ENCODE measurements at regions not wholly inside any gene's neighbourhood (a gene's known extent, or its start where the extent isn't known, plus 50 kb on each side); places are given as distances from the start of the nearest gene placed in this dataset.

GRCh38 chr2:71889759-71890684, 257.6 kb downstream of the CYP26B1 start:
- H2AFZ ChIP-seq (ENCODE audit: low read length) = no peak overlapping the region
- H3K4me2 ChIP-seq (ENCODE audit: low read depth, low read length) = no peak overlapping the region
- in situ Hi-C loops (cut with HindIII; ENCODE audit: extremely low pct_ligation_motif_present, low pct_unique_long_range_greater_than_20kb) = no loop called here
- intact Hi-C loops (cut with micrococcal nuclease; ENCODE audit: unreplicated experiment) = no loop called here
- DNase-seq (ENCODE audit: low spot score) = no peak
- H3K4me1 ChIP-seq (ENCODE audit: insufficient read depth, low read length) = no peaks in the 10 kb centered on the region
- H3K27me3 ChIP-seq (ENCODE audit: control insufficient read depth in 1 of 2, insufficient read depth in 2 of 2, low read length in 2 of 2) = peaks cover 7 to 33% of the 10 kb centered on the region in 2 experiments; a peak in 4 of 5 replicates
- no peak overlapping the region for H3K9ac ChIP-seq (ENCODE audit: insufficient read depth, low read depth, low read length)
- no peaks in the 10 kb centered on the region for H3K36me3 ChIP-seq (replicated peaks in 1 of 2; ENCODE audit: control insufficient read depth in 1 of 2, insufficient read depth in 2 of 2, low read length in 2 of 2)
- H3K4me3 ChIP-seq (replicated peaks in 1 of 3; ENCODE audit: insufficient read depth in 1 of 3, low read depth in 2 of 3, low read length in 3 of 3) = no peak overlapping the region
- POLR2A ChIA-PET = no interaction called here
- H3K27ac ChIP-seq (ENCODE audit: extremely low read length, insufficient read depth, low read length) = no peak overlapping the region
- H3K9me3 ChIP-seq (ENCODE audit: low read length) = no peaks in the 10 kb centered on the region
- 22% methylated on average over 5 of the region's 5 CpGs for WGBS (ENCODE audit: low lambda C conversion rate)
- BruUV-seq (replicated peaks) = no TSS peak
- no peak for ATAC-seq
- no peak for TF ChIP-seq JUNB (CRISPR knock-in tag; IDR thresholded peaks at IDR 0.05; ENCODE audit: borderline replicate concordance)
- no peak for TF ChIP-seq ZNF75D (CRISPR knock-in tag; IDR thresholded peaks at IDR 0.05; ENCODE audit: borderline replicate concordance)
- TF ChIP-seq, protein P1, sequence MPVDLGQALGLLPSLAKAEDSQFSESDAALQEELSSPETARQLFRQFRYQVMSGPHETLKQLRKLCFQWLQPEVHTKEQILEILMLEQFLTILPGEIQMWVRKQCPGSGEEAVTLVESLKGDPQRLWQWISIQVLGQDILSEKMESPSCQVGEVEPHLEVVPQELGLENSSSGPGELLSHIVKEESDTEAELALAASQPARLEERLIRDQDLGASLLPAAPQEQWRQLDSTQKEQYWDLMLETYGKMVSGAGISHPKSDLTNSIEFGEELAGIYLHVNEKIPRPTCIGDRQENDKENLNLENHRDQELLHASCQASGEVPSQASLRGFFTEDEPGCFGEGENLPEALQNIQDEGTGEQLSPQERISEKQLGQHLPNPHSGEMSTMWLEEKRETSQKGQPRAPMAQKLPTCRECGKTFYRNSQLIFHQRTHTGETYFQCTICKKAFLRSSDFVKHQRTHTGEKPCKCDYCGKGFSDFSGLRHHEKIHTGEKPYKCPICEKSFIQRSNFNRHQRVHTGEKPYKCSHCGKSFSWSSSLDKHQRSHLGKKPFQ (CRISPR knock-in tag; IDR thresholded peaks at IDR 0.05; ENCODE audit: insufficient replicate concordance) = no peak
- TF ChIP-seq CEBPB (IDR thresholded peaks at IDR 0.05; ENCODE audit: borderline replicate concordance, low read depth, low read length) = peak; percentile 28; the same call in 1 of the 2 replicates
- TF ChIP-seq FOXK2 (IDR thresholded peaks at IDR 0.05) = no peak
- TF ChIP-seq ZNF879 (CRISPR knock-in tag; IDR thresholded peaks at IDR 0.05) = no peak
- TF ChIP-seq ATF7 (IDR thresholded peaks at IDR 0.05) = peak; percentile 38; the same call in 1 of the 2 replicates
- TF ChIP-seq ATF7 (CRISPR knock-in tag; IDR thresholded peaks at IDR 0.05) = no peak
- TF ChIP-seq ZNF746 (CRISPR knock-in tag; IDR thresholded peaks at IDR 0.05) = no peak
- no peak for TF ChIP-seq ZNF547 (CRISPR knock-in tag; IDR thresholded peaks at IDR 0.05)
- TF ChIP-seq ZNF546 (CRISPR knock-in tag; conservative IDR thresholded peaks at IDR 0.05) = no peak
- TF ChIP-seq TFE3 (CRISPR knock-in tag; IDR thresholded peaks at IDR 0.05) = no peak
- H4K20me1 ChIP-seq (ENCODE audit: insufficient read depth, low read length) = no peaks in the 10 kb centered on the region
- FAIRE-seq = no peak
- CTCF ChIA-PET (ENCODE audit: low intra/inter-chr PET ratio, low total read pairs) = no interaction called here
- H3K79me2 ChIP-seq (ENCODE audit: insufficient read depth, low read length) = no peaks in the 10 kb centered on the region

Data from HepG2 (cell line).